Right lung (tissue), 2 donors: ENCODE measurements at regions not wholly inside any gene's neighbourhood (a gene's known extent, or its start where the extent isn't known, plus 50 kb on each side); places are given as distances from the start of the nearest gene placed in this dataset.
"Not testable (repeated sequence)": the region's sequence is repeated elsewhere in the genome, so short reads cannot be mapped to it uniquely, and the experiment has no call there.

ENCODE experiments used
- DNase-seq, 2 donors: peaks; one replicate each; pipeline ENCODE4 v3.0.0-alpha.2; 2013

- no peak for DNase-seq
These were observed 82.9 kb upstream of the APBB1IP start for GRCh38 chr10:26355241-26355640.

- DNase-seq: no peak
These were observed 80.9 kb upstream of the APBB1IP start for GRCh38 chr10:26357203-26357602.

- no peak for DNase-seq
These were observed 80.1 kb upstream of the APBB1IP start for GRCh38 chr10:26358071-26358470.

- DNase-seq: no peak
These were observed 78.5 kb upstream of the APBB1IP start for GRCh38 chr10:26359670-26360069.

GRCh38 chr10:26361351-26361750 lies 76.8 kb upstream of the APBB1IP start:
- DNase-seq: no peak

- no peak for DNase-seq
These were observed 76.2 kb upstream of the APBB1IP start for GRCh38 chr10:26361971-26362370.

- no peak for DNase-seq
These were observed 72.3 kb upstream of the APBB1IP start for GRCh38 chr10:26365681-26366358.

- not testable (repeated sequence) for DNase-seq
These were observed 71.1 kb upstream of the APBB1IP start for GRCh38 chr10:26367035-26367434.

GRCh38 chr10:26367771-26368170 lies 70.4 kb upstream of the APBB1IP start:
- DNase-seq: peak; percentile 4 to 27

- DNase-seq: no peak
These were observed 69.7 kb upstream of the APBB1IP start for GRCh38 chr10:26368463-26368862.

GRCh38 chr10:26372513-26373354 lies 65.4 kb upstream of the APBB1IP start:
- no peak for DNase-seq

- no peak for DNase-seq
These were observed 63.7 kb upstream of the APBB1IP start for GRCh38 chr10:26374426-26374825.

GRCh38 chr10:26377224-26377810 lies 60.8 kb upstream of the APBB1IP start:
- DNase-seq: not testable (repeated sequence)

- DNase-seq: no peak
These were observed 59.3 kb upstream of the APBB1IP start for GRCh38 chr10:26378861-26379294.

- DNase-seq: no peak
These were observed 57.3 kb upstream of the APBB1IP start for GRCh38 chr10:26380815-26381214.

GRCh38 chr10:26381986-26382385 lies 56.2 kb upstream of the APBB1IP start:
- no peak for DNase-seq

- no peak for DNase-seq
These were observed 53.5 kb upstream of the APBB1IP start for GRCh38 chr10:26384600-26384999.

- DNase-seq: no peak
These were observed 52.7 kb upstream of the APBB1IP start for GRCh38 chr10:26385443-26385842.

GRCh38 chr10:26386781-26387180 lies 51.4 kb upstream of the APBB1IP start:
- DNase-seq: no peak
